ENCODE measurements at regions not wholly inside any gene's neighbourhood (a gene's known extent, or its start where the extent isn't known, plus 50 kb on each side); places are given as distances from the start of the nearest gene placed in this dataset.

- TF ChIP-seq EZH2phosphoT487 (IDR thresholded peaks at IDR 0.05; ENCODE audit: insufficient read depth, low read depth) = no peak
- no peak for TF ChIP-seq EZH2 (IDR thresholded peaks at IDR 0.05; ENCODE audit: insufficient read depth, poor library complexity, severe bottlenecking)
- Histone ChIP-seq H3K9me2 (ENCODE audit: insufficient read depth) (no peaks in the 10 kb centered on the region), H3K9me3 (ENCODE audit: low read depth) (no peaks in the 10 kb centered on the region), H4K20me1 (ENCODE audit: insufficient read depth) (no peaks in the 10 kb centered on the region), H3K4me2 (ENCODE audit: unreplicated experiment) (no peak overlapping the region), H3K4me1 (ENCODE audit: insufficient read depth) (peaks cover 23% of the 10 kb centered on the region), H3K36me3 (ENCODE audit: low read depth) (no peaks in the 10 kb centered on the region), H3K9ac (no peak overlapping the region), H2AFZ (no peak overlapping the region), H3K27me3 (replicated peaks; ENCODE audit: insufficient read depth) (no peaks in the 10 kb centered on the region), H3K27ac (no peak overlapping the region), H3F3A (ENCODE audit: insufficient read depth) (peaks cover 8% of the 10 kb centered on the region; the same call in 1 of the 2 replicates), H3K79me2 (ENCODE audit: insufficient read depth) (no peaks in the 10 kb centered on the region), H3K4me3 (no peak overlapping the region)
- in situ Hi-C loops (cut with MboI) = loop anchor here (10.0 kb wide), 1 partner anchor 385 kb away; no protein-coding TSS in a partner anchor
- DNase-seq = no peak
- 83 to 98% methylated on average over 5 of the region's 5 CpGs for WGBS, 2 experiments (ENCODE audit: low coverage in 1 of 2, low lambda C conversion rate in 2 of 2, missing lambda C conversion rate in 2 of 2)
These were observed 56.9 kb upstream of the HAAO start for GRCh38 chr2:42849311-42849710.

GRCh38 chr2:42848726-42849290 lies 56.4 kb upstream of the HAAO start:
- TF ChIP-seq EZH2phosphoT487 (IDR thresholded peaks at IDR 0.05; ENCODE audit: insufficient read depth, low read depth) (no peak), EZH2 (IDR thresholded peaks at IDR 0.05; ENCODE audit: insufficient read depth, poor library complexity, severe bottlenecking) (no peak)
- Histone ChIP-seq H3K4me1 (ENCODE audit: insufficient read depth) (peaks cover 18% of the 10 kb centered on the region), H3K79me2 (ENCODE audit: insufficient read depth) (no peaks in the 10 kb centered on the region), H3K36me3 (ENCODE audit: low read depth) (no peaks in the 10 kb centered on the region), H3K9me3 (ENCODE audit: low read depth) (no peaks in the 10 kb centered on the region), H3K27ac (no peak overlapping the region), H3K9ac (no peak overlapping the region), H3K27me3 (replicated peaks; ENCODE audit: insufficient read depth) (no peaks in the 10 kb centered on the region), H3K4me3 (no peak overlapping the region), H3K4me2 (ENCODE audit: unreplicated experiment) (no peak overlapping the region), H2AFZ (no peak overlapping the region), H3F3A (ENCODE audit: insufficient read depth) (peaks cover 8% of the 10 kb centered on the region; the same call in 1 of the 2 replicates), H3K9me2 (ENCODE audit: insufficient read depth) (no peaks in the 10 kb centered on the region), H4K20me1 (ENCODE audit: insufficient read depth) (no peaks in the 10 kb centered on the region)
- WGBS, 2 experiments (ENCODE audit: low coverage in 1 of 2, low lambda C conversion rate in 2 of 2, missing lambda C conversion rate in 2 of 2) = 96 to 97% methylated on average over 10 of the region's 10 CpGs
- DNase-seq = no peak
- in situ Hi-C loops (cut with MboI) = loop anchor here (10.0 kb wide), 1 partner anchor 386 kb away; no protein-coding TSS in a partner anchor

- Histone ChIP-seq H3K4me1 (ENCODE audit: insufficient read depth) (peaks cover 16% of the 10 kb centered on the region), H3K79me2 (ENCODE audit: insufficient read depth) (no peaks in the 10 kb centered on the region), H3F3A (ENCODE audit: insufficient read depth) (peaks cover 8% of the 10 kb centered on the region; the same call in 1 of the 2 replicates), H3K27me3 (replicated peaks; ENCODE audit: insufficient read depth) (no peaks in the 10 kb centered on the region), H3K9me2 (ENCODE audit: insufficient read depth) (no peaks in the 10 kb centered on the region), H2AFZ (no peak overlapping the region), H3K36me3 (ENCODE audit: low read depth) (no peaks in the 10 kb centered on the region), H3K27ac (no peak overlapping the region), H3K9me3 (ENCODE audit: low read depth) (no peaks in the 10 kb centered on the region), H3K4me2 (ENCODE audit: unreplicated experiment) (no peak overlapping the region), H3K4me3 (no peak overlapping the region), H3K9ac (no peak overlapping the region), H4K20me1 (ENCODE audit: insufficient read depth) (no peaks in the 10 kb centered on the region)
- no peak for DNase-seq
- TF ChIP-seq EZH2phosphoT487 (IDR thresholded peaks at IDR 0.05; ENCODE audit: insufficient read depth, low read depth) (no peak), EZH2 (IDR thresholded peaks at IDR 0.05; ENCODE audit: insufficient read depth, poor library complexity, severe bottlenecking) (no peak)
- WGBS, 2 experiments (ENCODE audit: low coverage in 1 of 2, low lambda C conversion rate in 2 of 2, missing lambda C conversion rate in 2 of 2) = 43 to 47% methylated on average over 1 of the region's 1 CpG
- in situ Hi-C loops (cut with MboI) = loop anchor here (10.0 kb wide), 1 partner anchor 387 kb away; no protein-coding TSS in a partner anchor
These were observed 55.9 kb upstream of the HAAO start for GRCh38 chr2:42848265-42848664.

- peaks cover 19% of the 10 kb centered on the region for H3K4me1 ChIP-seq (ENCODE audit: insufficient read depth)
- no peak for DNase-seq
- no peak overlapping the region for H3K27ac ChIP-seq
- no peak for TF ChIP-seq EZH2 (IDR thresholded peaks at IDR 0.05; ENCODE audit: insufficient read depth, poor library complexity, severe bottlenecking)
- TF ChIP-seq EZH2phosphoT487 (IDR thresholded peaks at IDR 0.05; ENCODE audit: insufficient read depth, low read depth) = no peak
- no peaks in the 10 kb centered on the region for H3K79me2 ChIP-seq (ENCODE audit: insufficient read depth)
- in situ Hi-C loops (cut with MboI) = loop anchor here (10.0 kb wide), 1 partner anchor 387 kb away; no protein-coding TSS in a partner anchor
- 91 to 93% methylated on average over 9 of the region's 9 CpGs for WGBS, 2 experiments (ENCODE audit: low coverage in 1 of 2, low lambda C conversion rate in 2 of 2, missing lambda C conversion rate in 2 of 2)
- H3K9me3 ChIP-seq (ENCODE audit: low read depth) = no peaks in the 10 kb centered on the region
- no peak overlapping the region for H3K9ac ChIP-seq
- no peak overlapping the region for H3K4me2 ChIP-seq (ENCODE audit: unreplicated experiment)
- no peaks in the 10 kb centered on the region for H3K27me3 ChIP-seq (replicated peaks; ENCODE audit: insufficient read depth)
- H3K36me3 ChIP-seq (ENCODE audit: low read depth) = no peaks in the 10 kb centered on the region
- no peaks in the 10 kb centered on the region for H4K20me1 ChIP-seq (ENCODE audit: insufficient read depth)
- H2AFZ ChIP-seq = no peak overlapping the region
- peaks cover 8% of the 10 kb centered on the region; the same call in 1 of the 2 replicates for H3F3A ChIP-seq (ENCODE audit: insufficient read depth)
- no peaks in the 10 kb centered on the region for H3K9me2 ChIP-seq (ENCODE audit: insufficient read depth)
- no peak overlapping the region for H3K4me3 ChIP-seq
These were observed 55.3 kb upstream of the HAAO start for GRCh38 chr2:42847596-42848151.
